Upper lobe of left lung (tissue), 4 donors: ENCODE measurements at regions not wholly inside any gene's neighbourhood (a gene's known extent, or its start where the extent isn't known, plus 50 kb on each side); places are given as distances from the start of the nearest gene placed in this dataset.
A peak's percentile ranks its signal among the peaks of the same experiment; 100 is the strongest.

Experiments
- CTCF ChIP-seq, 6 experiments: fragments of 450-650 bp in 4 of 6; fragments of 200-600 bp in 2 of 6; sonication (generic) in 2 of 6; IDR thresholded peaks; one replicate each; pipeline ENCODE4 v1.5.1; 2016 to 2019; ENCODE audit warnings: antibody characterized with exemption in 6 of 6
- POLR2A ChIP-seq, 4 donors: fragments of 450-650 bp; IDR thresholded peaks; one replicate each; pipeline ENCODE4 v1.5.1; 2016 to 2017; ENCODE audit warnings: antibody characterized with exemption in 4 of 4, mild to moderate bottlenecking in 2 of 4

DNA sequence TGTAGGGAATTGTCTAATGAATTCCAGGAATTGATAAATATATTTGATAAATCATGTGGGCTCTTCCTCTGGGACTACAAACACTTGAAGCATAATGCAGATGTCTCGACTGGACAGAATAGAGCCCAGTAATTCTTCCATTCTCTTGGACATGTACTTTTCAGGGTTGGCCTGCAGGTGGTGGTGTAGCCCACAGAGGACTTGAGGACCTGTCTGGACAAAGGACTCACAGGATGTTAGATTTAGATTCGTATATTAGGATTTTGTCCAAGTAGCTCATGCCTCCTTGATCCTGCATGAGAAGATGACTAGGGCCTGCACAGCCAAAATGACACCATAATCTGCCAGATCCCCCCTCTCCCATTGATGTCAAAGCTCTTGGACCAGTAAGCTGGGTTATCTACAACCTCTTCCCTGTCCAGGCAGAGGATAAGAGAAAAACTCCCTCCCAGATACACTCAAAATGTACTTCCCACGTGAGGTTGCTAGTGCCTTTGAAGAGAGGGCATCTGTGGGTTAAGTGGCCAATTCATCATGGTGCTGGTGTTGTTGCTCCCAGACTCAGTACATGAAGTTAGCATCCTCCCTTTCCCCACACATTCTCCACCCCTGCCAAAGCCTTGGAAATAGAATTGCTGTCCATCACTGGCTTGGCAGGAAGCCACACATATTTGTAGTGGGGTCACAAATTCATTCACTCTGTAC is 88.6 kb upstream of the ZNF280D start:
- peak; percentile 25 to 65 (median 63) for TF ChIP-seq CTCF (IDR thresholded peaks at IDR 0.05)
- no peak for TF ChIP-seq POLR2A (IDR thresholded peaks at IDR 0.05)
